H1 (cell line): ENCODE measurements at regions not wholly inside any gene's neighbourhood (a gene's known extent, or its start where the extent isn't known, plus 50 kb on each side); places are given as distances from the start of the nearest gene placed in this dataset.

ENCODE experiments used
- CTCF ChIA-PET: fragments of 300-600 bp; sonication (Branson Sonifier 250); formaldehyde crosslinking; loops from one replicate; lab custom pipeline; 2021; ENCODE audit not compliant: partially characterized antibody; lab: Charles Lee
- POLR2A ChIA-PET: fragments of 300-600 bp; sonication (Branson Sonifier 250); formaldehyde crosslinking; loops from one replicate; lab custom pipeline; 2021; ENCODE audit warnings: inconsistent platforms; ENCODE audit not compliant: partially characterized antibody; lab: Charles Lee
- DNase-seq, 2 experiments: peaks; one replicate each; pipeline versions ENCODE4 v3.0.0 to v3.0.0-alpha.2; 2010 to 2022; ENCODE audit warnings: low spot score in 2 of 2, low read depth in 1 of 2, mixed read lengths in 1 of 2
- FAIRE-seq: peaks from 2 replicates; lab custom pipeline; 2011; peaks lifted over from hg19 to GRCh38; lab: Jason Lieb, UNC
- H2AFZ ChIP-seq: 2 replicates; pipeline ENCODE4 v1.8.1; 2012; ENCODE audit warnings: low read length, inconsistent platforms
- H2AK5ac ChIP-seq: 2 replicates; pipeline ENCODE4 v1.6.1; 2013; ENCODE audit warnings: low read depth, low read length
- H2BK120ac ChIP-seq: replicated peaks from 2 replicates; pipeline ENCODE3; 2013; ENCODE audit warnings: low read depth, low read length, inconsistent platforms
- H2BK12ac ChIP-seq: 2 replicates; pipeline ENCODE4 v1.6.1; 2013; ENCODE audit warnings: low read depth, low read length
- H2BK15ac ChIP-seq: 2 replicates; pipeline ENCODE4 v1.6.1; 2013; ENCODE audit warnings: low read length
- H2BK20ac ChIP-seq: 2 replicates; pipeline ENCODE4 v1.6.1; 2013; ENCODE audit warnings: low read length
- H2BK5ac ChIP-seq: 2 replicates; pipeline ENCODE4 v1.6.1; 2013; ENCODE audit warnings: low read depth, low read length
- H3K14ac ChIP-seq: 2 replicates; pipeline ENCODE4 v1.6.1; 2013; ENCODE audit warnings: inconsistent platforms; ENCODE audit not compliant: insufficient read length
- H3K18ac ChIP-seq: 2 replicates; pipeline ENCODE4 v1.6.1; 2013; ENCODE audit warnings: low read length; ENCODE audit errors: extremely low read depth
- H3K23ac ChIP-seq: 2 replicates; pipeline ENCODE4 v1.6.1; 2013; ENCODE audit warnings: inconsistent platforms; ENCODE audit not compliant: insufficient read length
- H3K23me2 ChIP-seq: 2 replicates; pipeline ENCODE4 v1.6.1; 2013; ENCODE audit warnings: low read depth, low read length
- H3K27ac ChIP-seq: 2 replicates; pipeline ENCODE4 v1.6.1; 2011; ENCODE audit warnings: low read depth, low read length, inconsistent platforms
- H3K27me3 ChIP-seq, 4 experiments: replicated peaks in 1 of 4; 1 replicate in 1 of 4; 2 replicates in 3 of 4; pipeline versions ENCODE4 v1.6.1 to v1.8.1; 2011 to 2013; ENCODE audit warnings: low read length in 3 of 4, mild to moderate bottlenecking in 3 of 4, inconsistent platforms in 2 of 4, mixed read lengths in 2 of 4, moderate library complexity in 1 of 4; ENCODE audit not compliant: control insufficient read depth in 3 of 4, insufficient read depth in 3 of 4; ENCODE audit errors: extremely low read depth in 1 of 4
- H3K36me3 ChIP-seq, 4 experiments: 2 replicates each; pipeline versions ENCODE4 v1.6.1 to v1.8.1; 2011 to 2013; ENCODE audit warnings: mild to moderate bottlenecking in 4 of 4, low read length in 3 of 4, moderate library complexity in 2 of 4, control low read depth in 1 of 4, inconsistent platforms in 1 of 4; ENCODE audit not compliant: insufficient read depth in 4 of 4, control insufficient read depth in 2 of 4
- H3K4ac ChIP-seq: replicated peaks from 2 replicates; pipeline ENCODE3; 2013; ENCODE audit warnings: low read length, low read depth, mixed read lengths, inconsistent platforms; ENCODE audit not compliant: insufficient read length
- H3K4me1 ChIP-seq, 4 experiments: replicated peaks in 1 of 4; 1 replicate in 1 of 4; 2 replicates in 3 of 4; pipeline versions ENCODE4 v1.6.1 to v1.8.1; 2011 to 2013; ENCODE audit warnings: low read length in 3 of 4, inconsistent platforms in 2 of 4, mixed read lengths in 1 of 4; ENCODE audit not compliant: insufficient read depth in 4 of 4, control insufficient read depth in 3 of 4
- H3K4me2 ChIP-seq, 2 experiments: 2 replicates each; pipeline versions ENCODE4 v1.6.1 to v1.8.1; 2011 to 2013; ENCODE audit warnings: low read depth in 2 of 2, low read length in 2 of 2, control low read depth in 1 of 2, inconsistent platforms in 1 of 2, mild to moderate bottlenecking in 1 of 2; ENCODE audit not compliant: insufficient read depth in 1 of 2
- H3K4me3 ChIP-seq, 4 experiments: fragments of 200-600, 300-600 bp in 1 of 4; sonication (generic), shearing (Covaris generic), sonication (Bioruptor Twin) in 1 of 4; 2 replicates each; pipeline versions ENCODE4 v1.5.1 to v1.8.1; 2011 to 2016; ENCODE audit warnings: low read length in 4 of 4, low read depth in 3 of 4, control low read depth in 2 of 4, inconsistent platforms in 2 of 4, mild to moderate bottlenecking in 2 of 4, mixed read lengths in 1 of 4, moderate library complexity in 1 of 4; ENCODE audit not compliant: insufficient read depth in 2 of 4; ENCODE audit errors: extremely low read depth in 1 of 4
- H3K56ac ChIP-seq: replicated peaks from 2 replicates; pipeline ENCODE3; 2013; ENCODE audit warnings: low read depth, mild to moderate bottlenecking, mixed read lengths, low read length, inconsistent platforms; ENCODE audit not compliant: insufficient read length
- H3K79me1 ChIP-seq: 2 replicates; pipeline ENCODE4 v1.6.1; 2013; ENCODE audit warnings: low read depth, low read length, control low read depth
- H3K79me2 ChIP-seq, 2 experiments: 2 replicates each; pipeline versions ENCODE4 v1.6.1 to v1.8.1; 2012 to 2013; ENCODE audit warnings: low read length in 2 of 2, mild to moderate bottlenecking in 2 of 2, inconsistent platforms in 1 of 2; ENCODE audit not compliant: insufficient read depth in 2 of 2, control insufficient read depth in 1 of 2
- H3K9ac ChIP-seq, 4 experiments: replicated peaks in 1 of 4; 1 replicate in 1 of 4; 2 replicates in 3 of 4; pipeline versions ENCODE4 v1.6.1 to v1.8.1; 2011 to 2013; ENCODE audit warnings: low read depth in 3 of 4, low read length in 3 of 4, control low read depth in 2 of 4, mild to moderate bottlenecking in 2 of 4, moderate library complexity in 2 of 4, inconsistent platforms in 1 of 4; ENCODE audit errors: extremely low read depth in 1 of 4
- H3K9me3 ChIP-seq, 2 experiments: 2 replicates each; pipeline versions ENCODE4 v1.6.1 to v1.8.1; 2012 to 2013; ENCODE audit warnings: mild to moderate bottlenecking in 2 of 2, moderate library complexity in 2 of 2, control low read depth in 1 of 2, inconsistent platforms in 1 of 2, low read depth in 1 of 2, low read length in 1 of 2, mixed read lengths in 1 of 2; ENCODE audit not compliant: insufficient read depth in 2 of 2
- H4K20me1 ChIP-seq, 2 experiments: replicated peaks in 1 of 2; 2 replicates each; pipeline versions ENCODE3 to v1.8.1; 2011 to 2013; ENCODE audit warnings: inconsistent platforms in 2 of 2, low read length in 2 of 2, mild to moderate bottlenecking in 1 of 2; ENCODE audit not compliant: insufficient read depth in 2 of 2, control insufficient read depth in 1 of 2
- H4K5ac ChIP-seq: 2 replicates; pipeline ENCODE4 v1.6.1; 2013; ENCODE audit warnings: low read length, low read depth, mixed read lengths, inconsistent platforms; ENCODE audit not compliant: insufficient read length
- H4K8ac ChIP-seq: 2 replicates; pipeline ENCODE4 v1.8.0; 2013; ENCODE audit warnings: mild to moderate bottlenecking, moderate library complexity, low read length, inconsistent platforms; ENCODE audit not compliant: insufficient read depth; ENCODE audit errors: extremely low read depth
- H4K91ac ChIP-seq: replicated peaks from 2 replicates; pipeline ENCODE3; 2013; ENCODE audit warnings: low read length, mixed read lengths, inconsistent platforms; ENCODE audit not compliant: insufficient read length
- CHD2 ChIP-seq: IDR thresholded peaks from 2 replicates; pipeline ENCODE4 v1.6.1; 2012; ENCODE audit warnings: low read length, improper control_type of control experiment
- E2F6 ChIP-seq: IDR thresholded peaks from 2 replicates; pipeline ENCODE4 v1.6.1; 2012; ENCODE audit warnings: inconsistent platforms
- EZH2 ChIP-seq: fragments of 200-600 bp; sonication (generic); IDR thresholded peaks from 2 replicates; pipeline ENCODE4 v1.7.1; 2012; ENCODE audit warnings: low read depth, mild to moderate bottlenecking, moderate library complexity, low read length, inconsistent platforms; ENCODE audit not compliant: severe bottlenecking
- FOSL1 ChIP-seq: IDR thresholded peaks from 2 replicates; pipeline ENCODE4 v1.6.1; 2011; ENCODE audit warnings: mild to moderate bottlenecking, low read depth, low read length, moderate library complexity; ENCODE audit not compliant: insufficient read depth
- GTF2F1 ChIP-seq: IDR thresholded peaks from 2 replicates; pipeline ENCODE4 v1.6.1; 2012; ENCODE audit warnings: low read depth, low read length, improper control_type of control experiment, borderline replicate concordance
- MAX ChIP-seq: IDR thresholded peaks from 2 replicates; pipeline ENCODE4 v1.6.1; 2012; ENCODE audit warnings: inconsistent platforms
- RBBP5 ChIP-seq: IDR thresholded peaks from 2 replicates; pipeline ENCODE4 v1.7.1; 2012; ENCODE audit warnings: low read depth, mild to moderate bottlenecking, inconsistent platforms, low read length, moderate library complexity, borderline replicate concordance
- SAP30 ChIP-seq: fragments of 300-600 bp; sonication (generic); IDR thresholded peaks from 2 replicates; pipeline ENCODE4 v1.7.1; 2012; ENCODE audit warnings: low read length, moderate library complexity, mild to moderate bottlenecking, inconsistent platforms; ENCODE audit not compliant: insufficient read depth, insufficient replicate concordance
- SIX5 ChIP-seq: IDR thresholded peaks from 2 replicates; pipeline ENCODE4 v1.6.1; 2011; ENCODE audit warnings: mild to moderate bottlenecking, low read depth, low read length
- SP1 ChIP-seq: IDR thresholded peaks from 2 replicates; pipeline ENCODE4 v1.6.1; 2011; ENCODE audit warnings: low read depth, low read length
- SP2 ChIP-seq: IDR thresholded peaks from 2 replicates; pipeline ENCODE4 v1.6.1; 2012; ENCODE audit warnings: mild to moderate bottlenecking, low read length, inconsistent platforms
- TAF1 ChIP-seq: IDR thresholded peaks from 2 replicates; pipeline ENCODE4 v1.6.1; 2011; ENCODE audit warnings: mild to moderate bottlenecking, low read depth, low read length
- USF2 ChIP-seq: IDR thresholded peaks from 2 replicates; pipeline ENCODE4 v1.6.1; 2011; ENCODE audit warnings: low read length, improper control_type of control experiment
- WGBS, 2 experiments: shearing (Covaris generic) in 1 of 2; methylation state at CpG; one replicate each; pipeline versions ENCODE4 v1.1.6 to v1.1.7; 2013 to 2015; ENCODE audit warnings: low lambda C conversion rate in 2 of 2, mixed read lengths in 2 of 2, inconsistent platforms in 1 of 2, low coverage in 1 of 2, missing lambda C conversion rate in 1 of 2; ENCODE audit not compliant: insufficient replicate concordance in 2 of 2, insufficient coverage in 1 of 2, insufficient read length in 1 of 2; ENCODE audit errors: extremely low coverage in 1 of 2, missing lambda C conversion rate in 1 of 2; 5-methylcytosine and 5-hydroxymethylcytosine counted together

GRCh38 chrX:51975811-51976210 lies 82.4 kb downstream of the MAGED1 start:
- Histone ChIP-seq H3K4me2 (no peak overlapping the region), H2AK5ac (no peak overlapping the region), H3K4ac (no peak overlapping the region), H3K27ac (no peak overlapping the region), H4K91ac (no peak overlapping the region), H3K79me2 (no peaks in the 10 kb centered on the region), H3K18ac (no peak overlapping the region), H4K20me1 (no peaks in the 10 kb centered on the region), H3K36me3 (no peaks in the 10 kb centered on the region), H2BK5ac (no peak overlapping the region), H2BK20ac (no peak overlapping the region), H3K23me2 (no peaks in the 10 kb centered on the region), H4K5ac (no peak overlapping the region), H3K4me1 (no peaks in the 10 kb centered on the region), H3K9me3 (no peaks in the 10 kb centered on the region), H3K14ac (no peak overlapping the region), H4K8ac (no peak overlapping the region), H2BK15ac (no peak overlapping the region), H3K27me3 (no peaks in the 10 kb centered on the region), H2BK120ac (no peak overlapping the region), H3K9ac (no peak overlapping the region), H3K79me1 (no peaks in the 10 kb centered on the region), H2AFZ (peak overlapping the region; percentile 62; the same call in 1 of the 2 replicates), H2BK12ac (no peak overlapping the region), H3K56ac (no peak overlapping the region), H3K4me3 (no peak overlapping the region), H3K23ac (no peak overlapping the region)
- ChIA-PET POLR2A (interaction anchor here (0.6 to 0.7 kb wide), 2 partner anchors 151 to 375 kb away, joined by 3 read pairs; no protein-coding TSS in a partner anchor), CTCF (no interaction called here)
- FAIRE-seq: no peak
- no peak for DNase-seq
- 96% methylated on average over 4 of the region's 4 CpGs; no CpG with 5 or more reads in 1 of the 2 experiments for WGBS, 2 experiments
- TF ChIP-seq SIX5 (no peak), E2F6 (no peak), SP2 (no peak), SP1 (no peak), CHD2 (no peak), GTF2F1 (no peak), EZH2 (no peak), SAP30 (no peak), USF2 (no peak), FOSL1 (no peak), MAX (no peak), RBBP5 (no peak), TAF1 (no peak)
